DND-41 (cell line): ENCODE measurements at regions not wholly inside any gene's neighbourhood (a gene's known extent, or its start where the extent isn't known, plus 50 kb on each side); places are given as distances from the start of the nearest gene placed in this dataset.
"Not testable (repeated sequence)": the region's sequence is repeated elsewhere in the genome, so short reads cannot be mapped to it uniquely, and the experiment has no call there.

Source experiments
- ATAC-seq: fragments of 200-7000 bp; cut with Tn5 transposase; 3 replicates; pipeline ENCODE4 v1.9.1; 2021; ENCODE audit warnings: low read depth; ENCODE audit not compliant: insufficient read depth
- DNase-seq: peaks from one replicate; pipeline ENCODE4 v3.0.0-alpha.2; 2020
- H2AFZ ChIP-seq: 2 replicates; pipeline ENCODE4 v1.6.0; 2012; ENCODE audit warnings: low read depth, low read length
- H3K27ac ChIP-seq: 2 replicates; pipeline ENCODE4 v1.5.1; 2012; ENCODE audit warnings: low read length, inconsistent platforms
- H3K27me3 ChIP-seq: fragments of 200-600 bp; sonication (generic); 2 replicates; pipeline ENCODE4 v1.6.0; 2012; ENCODE audit warnings: low read length, mild to moderate bottlenecking, inconsistent platforms; ENCODE audit not compliant: insufficient read depth, poor library complexity
- H3K36me3 ChIP-seq: 2 replicates; pipeline ENCODE4 v1.5.1; 2012; ENCODE audit warnings: low read length, inconsistent platforms; ENCODE audit not compliant: insufficient read depth
- H3K4me1 ChIP-seq: 2 replicates; pipeline ENCODE4 v1.5.1; 2012; ENCODE audit warnings: mild to moderate bottlenecking, low read length; ENCODE audit not compliant: insufficient read depth
- H3K4me2 ChIP-seq: 2 replicates; pipeline ENCODE4 v1.6.0; 2012; ENCODE audit warnings: mild to moderate bottlenecking, moderate library complexity, low read length, inconsistent platforms; ENCODE audit not compliant: insufficient read depth
- H3K4me3 ChIP-seq, 2 experiments: fragments of 200-600 bp in 1 of 2; shearing (Covaris generic) in 1 of 2; 2 replicates each; pipeline ENCODE4 v1.5.1; 2012 to 2016; ENCODE audit warnings: inconsistent platforms in 2 of 2, low read length in 2 of 2, mild to moderate bottlenecking in 2 of 2, low read depth in 1 of 2, moderate library complexity in 1 of 2
- H3K79me2 ChIP-seq: 2 replicates; pipeline ENCODE4 v1.6.0; 2012; ENCODE audit warnings: low read length, inconsistent platforms; ENCODE audit not compliant: insufficient read depth
- H3K9ac ChIP-seq: 2 replicates; pipeline ENCODE4 v1.6.0; 2012; ENCODE audit warnings: low read depth, mild to moderate bottlenecking, inconsistent platforms, low read length, moderate library complexity
- H3K9me3 ChIP-seq: 2 replicates; pipeline ENCODE4 v1.5.1; 2012; ENCODE audit warnings: low read length, moderate library complexity, mild to moderate bottlenecking, inconsistent platforms; ENCODE audit not compliant: insufficient read depth, severe bottlenecking
- H4K20me1 ChIP-seq: 2 replicates; pipeline ENCODE4 v1.6.0; 2012; ENCODE audit warnings: low read length; ENCODE audit not compliant: insufficient read depth
- CTCF ChIP-seq: IDR thresholded peaks from 2 replicates; pipeline ENCODE4 v1.5.1; 2012; ENCODE audit warnings: borderline replicate concordance, low read length, moderate library complexity, mild to moderate bottlenecking; ENCODE audit not compliant: poor library complexity, severe bottlenecking; ENCODE audit errors: extremely low read depth
- EZH2 ChIP-seq: IDR thresholded peaks from 3 replicates; pipeline ENCODE4 v1.6.1; 2012; ENCODE audit warnings: borderline replicate concordance, low read depth, mild to moderate bottlenecking, moderate library complexity, low read length, inconsistent platforms; ENCODE audit not compliant: severe bottlenecking

GRCh38 chr7:79636849-79637248 lies 183.4 kb upstream of the MAGI2 start:
- Histone ChIP-seq H3K4me3 (no peak overlapping the region), H3K4me2 (no peak overlapping the region), H2AFZ (no peak overlapping the region), H3K27ac (no peak overlapping the region), H3K36me3 (no peaks in the 10 kb centered on the region), H4K20me1 (no peaks in the 10 kb centered on the region), H3K9ac (no peak overlapping the region), H3K4me1 (0 out of 2 replicates have a peak, but pooled peaks cover 3% of the 10 kb centered on the region), H3K79me2 (no peaks in the 10 kb centered on the region), H3K27me3 (no peaks in the 10 kb centered on the region), H3K9me3 (no peaks in the 10 kb centered on the region)
- ATAC-seq (no peak), DNase-seq (no peak)
- TF ChIP-seq CTCF (no peak), EZH2 (no peak)

- not testable (repeated sequence) for DNase-seq, H3K4me3 ChIP-seq, H3K4me2 ChIP-seq, H3K27ac ChIP-seq, ATAC-seq, H3K79me2 ChIP-seq, H3K27me3 ChIP-seq, H3K9me3 ChIP-seq, H4K20me1 ChIP-seq, H3K4me1 ChIP-seq, H2AFZ ChIP-seq, H3K36me3 ChIP-seq, H3K9ac ChIP-seq
Measured at GRCh38 chr7:79625921-79626320, 172.5 kb upstream of the MAGI2 start.

- Histone ChIP-seq H3K27ac (no peak overlapping the region), H4K20me1 (no peaks in the 10 kb centered on the region), H3K79me2 (no peaks in the 10 kb centered on the region), H3K9me3 (no peaks in the 10 kb centered on the region), H3K4me2 (no peak overlapping the region), H3K9ac (no peak overlapping the region), H3K4me1 (no peaks in the 10 kb centered on the region), H3K4me3 (no peak overlapping the region), H3K36me3 (no peaks in the 10 kb centered on the region), H3K27me3 (no peaks in the 10 kb centered on the region), H2AFZ (no peak overlapping the region)
- ATAC-seq, result no peak
- TF ChIP-seq CTCF (no peak), EZH2 (no peak)
- DNase-seq, result no peak
Measured at GRCh38 chr7:79624336-79624735, 170.9 kb upstream of the MAGI2 start.

GRCh38 chr7:79622781-79623180 lies 169.3 kb upstream of the MAGI2 start:
- Histone ChIP-seq H3K36me3 (no peaks in the 10 kb centered on the region), H3K27ac (no peak overlapping the region), H2AFZ (no peak overlapping the region), H3K4me1 (no peaks in the 10 kb centered on the region), H3K79me2 (no peaks in the 10 kb centered on the region), H3K4me2 (no peak overlapping the region), H3K27me3 (no peaks in the 10 kb centered on the region), H3K9ac (no peak overlapping the region), H3K9me3 (no peaks in the 10 kb centered on the region), H3K4me3 (no peak overlapping the region), H4K20me1 (no peaks in the 10 kb centered on the region)
- no peak for TF ChIP-seq CTCF
- no peak for TF ChIP-seq EZH2
- no peak for ATAC-seq
- no peak for DNase-seq
